Caki2 (cell line): ENCODE measurements at regions not wholly inside any gene's neighbourhood (a gene's known extent, or its start where the extent isn't known, plus 50 kb on each side); places are given as distances from the start of the nearest gene placed in this dataset.
"Not testable (repeated sequence)": the region's sequence is repeated elsewhere in the genome, so short reads cannot be mapped to it uniquely, and the experiment has no call there.

Experiments
- DNase-seq: peaks from one replicate; pipeline ENCODE4 v3.0.0-alpha.2; 2015; ENCODE audit warnings: low read depth
- in situ Hi-C: cut with HindIII; loops from 2 replicates; pipeline ENCODE4 v1.10.0; 2016; ENCODE audit warnings: low sequenced_read_pairs, low pct_unique_long_range_greater_than_20kb, mixed read lengths

GRCh38 chr12:43267818-43268217 lies 284.2 kb downstream of the ADAMTS20 start:
- in situ Hi-C loops: no loop called here
- DNase-seq: no peak

- DNase-seq: no peak
- in situ Hi-C loops: no loop called here
Observed at GRCh38 chr12:43261701-43262100, 290.3 kb downstream of the ADAMTS20 start.

GRCh38 chr12:43255522-43256111 lies 296.4 kb downstream of the ADAMTS20 start:
- no peak for DNase-seq
- in situ Hi-C loops: no loop called here

GRCh38 chr12:43252585-43252984 lies 299.4 kb downstream of the ADAMTS20 start:
- in situ Hi-C loops: no loop called here
- DNase-seq: no peak

GRCh38 chr12:43245947-43246346 lies 306.1 kb downstream of the ADAMTS20 start:
- in situ Hi-C loops: no loop called here
- no peak for DNase-seq

- DNase-seq: no peak
- in situ Hi-C loops: no loop called here
Observed at GRCh38 chr12:43241986-43242385, 310.0 kb downstream of the ADAMTS20 start.

- DNase-seq: no peak
- in situ Hi-C loops: no loop called here
Observed at GRCh38 chr12:43238281-43238680, 313.7 kb downstream of the ADAMTS20 start.

- in situ Hi-C loops: no loop called here
- no peak for DNase-seq
Observed at GRCh38 chr12:43237238-43237879, 314.6 kb downstream of the ADAMTS20 start.

GRCh38 chr12:43235721-43236120 lies 316.3 kb downstream of the ADAMTS20 start:
- in situ Hi-C loops: no loop called here
- no peak for DNase-seq

GRCh38 chr12:43233861-43234260 lies 318.1 kb downstream of the ADAMTS20 start:
- DNase-seq: no peak
- in situ Hi-C loops: no loop called here

GRCh38 chr12:43226151-43226550 lies 325.9 kb downstream of the ADAMTS20 start:
- no peak for DNase-seq
- in situ Hi-C loops: no loop called here

GRCh38 chr12:43224190-43224805 lies 327.7 kb downstream of the ADAMTS20 start:
- in situ Hi-C loops, DNase-seq: not testable (repeated sequence)

- no peak for DNase-seq
- in situ Hi-C loops: no loop called here
Observed at GRCh38 chr12:43222796-43223195, 329.2 kb downstream of the ADAMTS20 start.

GRCh38 chr12:43221216-43221615 lies 330.8 kb downstream of the ADAMTS20 start:
- no peak for DNase-seq
- in situ Hi-C loops: no loop called here

- no peak for DNase-seq
- in situ Hi-C loops: no loop called here
Observed at GRCh38 chr12:43216490-43216889, 335.5 kb downstream of the ADAMTS20 start.

- in situ Hi-C loops: no loop called here
- DNase-seq: no peak
Observed at GRCh38 chr12:43214166-43214565, 337.8 kb downstream of the ADAMTS20 start.

GRCh38 chr12:43213608-43214007 lies 338.4 kb downstream of the ADAMTS20 start:
- in situ Hi-C loops: no loop called here
- DNase-seq: no peak

- DNase-seq: no peak
- in situ Hi-C loops: no loop called here
Observed at GRCh38 chr12:43210485-43211192, 341.4 kb downstream of the ADAMTS20 start.

GRCh38 chr12:43208627-43209026 lies 343.4 kb downstream of the ADAMTS20 start:
- in situ Hi-C loops: no loop called here
- DNase-seq: peak; percentile 87
